GM19372 (cell line): ENCODE measurements at regions not wholly inside any gene's neighbourhood (a gene's known extent, or its start where the extent isn't known, plus 50 kb on each side); places are given as distances from the start of the nearest gene placed in this dataset.

Source experiments
- ATAC-seq: cut with Tn5 transposase; IDR thresholded peaks from one replicate; pipeline ENCODE4 v1.9.1; 2021; ENCODE audit warnings: mild to moderate bottlenecking, low read depth, moderate library complexity; ENCODE audit not compliant: unreplicated experiment

- no peak for ATAC-seq
Observed at GRCh38 chr5:5971203-5971602, 407.1 kb downstream of the MED10 start.

- no peak for ATAC-seq
Observed at GRCh38 chr5:5969942-5970483, 408.3 kb downstream of the MED10 start.

GRCh38 chr5:5968981-5969380, 409.4 kb downstream of the MED10 start:
- ATAC-seq, result no peak

GRCh38 chr5:5967944-5968343, 410.4 kb downstream of the MED10 start:
- ATAC-seq, result no peak

- ATAC-seq, result no peak
Observed at GRCh38 chr5:5967373-5967772, 411.0 kb downstream of the MED10 start.

GRCh38 chr5:5965132-5965531, 413.2 kb downstream of the MED10 start:
- no peak for ATAC-seq

GRCh38 chr5:5964347-5964746, 414.0 kb downstream of the MED10 start:
- no peak for ATAC-seq

GRCh38 chr5:5957737-5958136, 420.6 kb downstream of the MED10 start:
- ATAC-seq, result no peak

- ATAC-seq, result no peak
Observed at GRCh38 chr5:5954275-5954598, 424.1 kb downstream of the MED10 start.

- no peak for ATAC-seq
Observed at GRCh38 chr5:5953584-5954274, 424.6 kb downstream of the MED10 start.

- no peak for ATAC-seq
Observed at GRCh38 chr5:5951953-5952352, 426.4 kb downstream of the MED10 start.

GRCh38 chr5:5950658-5951057, 427.7 kb downstream of the MED10 start:
- no peak for ATAC-seq

GRCh38 chr5:5941486-5941885, 436.9 kb downstream of the MED10 start:
- ATAC-seq, result no peak

- ATAC-seq, result no peak
Observed at GRCh38 chr5:5939759-5940370, 438.5 kb downstream of the MED10 start.

- ATAC-seq, result no peak
Observed at GRCh38 chr5:5933651-5934050, 444.7 kb downstream of the MED10 start.

- ATAC-seq, result no peak
Observed at GRCh38 chr5:5932824-5933223, 445.5 kb downstream of the MED10 start.

GRCh38 chr5:5930561-5930960, 447.8 kb downstream of the MED10 start:
- no peak for ATAC-seq

GRCh38 chr5:5929291-5930020, 448.9 kb downstream of the MED10 start:
- ATAC-seq, result no peak

GRCh38 chr5:5925191-5925590, 453.2 kb downstream of the MED10 start:
- ATAC-seq, result no peak

GRCh38 chr5:5919411-5919810, 458.9 kb downstream of the MED10 start:
- ATAC-seq, result no peak

GRCh38 chr5:5906778-5907177, 471.6 kb downstream of the MED10 start:
- no peak for ATAC-seq

- no peak for ATAC-seq
Observed at GRCh38 chr5:5905186-5905585, 473.2 kb downstream of the MED10 start.
